ENCODE measurements at regions not wholly inside any gene's neighbourhood (a gene's known extent, or its start where the extent isn't known, plus 50 kb on each side); places are given as distances from the start of the nearest gene placed in this dataset.

DNA sequence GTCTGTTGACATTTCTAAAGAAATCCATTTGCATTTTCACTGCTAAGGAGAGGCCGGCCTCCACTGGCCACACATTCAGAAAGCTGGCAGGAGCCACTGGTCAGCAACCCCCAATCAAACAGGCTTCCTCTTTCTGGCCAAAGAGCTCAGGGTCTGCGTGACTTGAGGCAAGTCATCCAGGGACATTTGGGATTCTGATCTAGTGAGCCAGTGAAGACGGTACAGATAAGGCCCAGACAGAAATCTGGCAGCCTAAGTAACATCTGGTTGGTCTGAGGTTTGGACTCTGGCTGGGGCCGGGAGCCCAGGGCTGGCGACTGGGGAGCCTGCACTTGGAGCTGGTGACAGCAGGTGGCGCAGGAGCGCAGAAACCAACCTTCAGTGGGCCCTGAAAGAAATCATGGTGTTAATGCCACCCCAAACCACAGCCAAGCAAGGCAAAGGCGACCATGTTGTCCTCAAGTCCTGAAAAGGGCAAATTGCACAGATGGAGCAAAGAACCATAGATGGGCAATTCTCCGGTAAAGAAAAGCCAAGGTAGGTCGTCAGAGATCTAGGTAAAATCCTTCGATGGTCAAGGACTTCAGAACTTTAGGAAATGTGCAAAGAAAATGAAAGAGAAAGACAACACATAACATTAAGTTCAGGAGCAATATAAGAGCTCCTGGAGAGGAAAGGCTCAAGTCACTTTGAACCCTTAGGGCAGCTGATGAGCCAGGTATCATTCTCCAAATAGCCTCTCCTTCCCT, 99.4 kb upstream of the BLID start:
- POLR2A ChIA-PET = no interaction called here
- peak; percentile 68 to 82 for DNase-seq
- BruUV-seq (replicated peaks) = no TSS peak

GRCh38 chr11:122214567-122214966, 98.6 kb upstream of the BLID start:
- no peak overlapping the region for H3K4me3 Mint-ChIP-seq (ENCODE audit: unreplicated experiment)
- CTCF ChIA-PET = interaction anchor here (1.2 to 3.1 kb wide), 3 partner anchors 10 to 292 kb away, joined by 4 to 19 read pairs (median 7); no protein-coding TSS in a partner anchor
- H3K36me3 ChIP-seq (ENCODE audit: control insufficient read depth, insufficient read depth, low read length) = no peaks in the 10 kb centered on the region
- POLR2A ChIA-PET = no interaction called here
- BruUV-seq (replicated peaks) = no TSS peak
- H3K4me3 ChIP-seq (ENCODE audit: low read depth, low read length) = no peak overlapping the region
- H3K9me3 Mint-ChIP-seq (ENCODE audit: unreplicated experiment) = no peaks in the 10 kb centered on the region
- intact Hi-C loops (cut with micrococcal nuclease; ENCODE audit: unreplicated experiment) = no loop called here
- DNase-seq = no peak
- H3K9me3 ChIP-seq = no peaks in the 10 kb centered on the region
- H3K4me1 Mint-ChIP-seq (ENCODE audit: low read depth, unreplicated experiment) = no peaks in the 10 kb centered on the region
- no peak for TF ChIP-seq CTCF (IDR thresholded peaks at IDR 0.05; ENCODE audit: insufficient read depth in 1 of 2, low read depth in 1 of 2, low read length in 1 of 2, severe bottlenecking in 1 of 2, unreplicated experiment in 1 of 2)
- H3K4me1 ChIP-seq = no peaks in the 10 kb centered on the region
- H3K36me3 Mint-ChIP-seq (ENCODE audit: insufficient read depth, unreplicated experiment) = no peaks in the 10 kb centered on the region
- no peaks in the 10 kb centered on the region for H3K27me3 ChIP-seq (replicated peaks; ENCODE audit: control insufficient read depth, insufficient read depth, low read length)
- H3K27me3 Mint-ChIP-seq (ENCODE audit: insufficient read depth, unreplicated experiment) = peaks cover 12% of the 10 kb centered on the region
- H3K27ac Mint-ChIP-seq (ENCODE audit: unreplicated experiment) = no peak overlapping the region

More for the DNA sequence above, 99.4 kb upstream of the BLID start:
- H3K4me1 Mint-ChIP-seq (ENCODE audit: low read depth, unreplicated experiment) = no peaks in the 10 kb centered on the region
- CTCF ChIA-PET = interaction anchor here (0.6 to 3.1 kb wide), 5 partner anchors 9 to 489 kb away, joined by 3 to 19 read pairs (median 4); no protein-coding TSS in a partner anchor
- no peaks in the 10 kb centered on the region for H3K36me3 Mint-ChIP-seq (ENCODE audit: insufficient read depth, unreplicated experiment)
- no peaks in the 10 kb centered on the region for H3K9me3 Mint-ChIP-seq (ENCODE audit: unreplicated experiment)
- Histone ChIP-seq H3K4me3 (ENCODE audit: low read depth, low read length) (no peak overlapping the region), H3K36me3 (ENCODE audit: control insufficient read depth, insufficient read depth, low read length) (no peaks in the 10 kb centered on the region), H3K27me3 (replicated peaks; ENCODE audit: control insufficient read depth, insufficient read depth, low read length) (no peaks in the 10 kb centered on the region), H3K9me3 (no peaks in the 10 kb centered on the region), H3K4me1 (no peaks in the 10 kb centered on the region)
- peak; percentile 98 to 99 for TF ChIP-seq CTCF (IDR thresholded peaks at IDR 0.05; ENCODE audit: insufficient read depth in 1 of 2, low read depth in 1 of 2, low read length in 1 of 2, severe bottlenecking in 1 of 2, unreplicated experiment in 1 of 2)
- H3K4me3 Mint-ChIP-seq (ENCODE audit: unreplicated experiment) = no peak overlapping the region
- H3K27ac Mint-ChIP-seq (ENCODE audit: unreplicated experiment) = no peak overlapping the region
- H3K27me3 Mint-ChIP-seq (ENCODE audit: insufficient read depth, unreplicated experiment) = peaks cover 12% of the 10 kb centered on the region
- intact Hi-C loops (cut with micrococcal nuclease; ENCODE audit: unreplicated experiment) = loop anchor here (1.0 to 5.0 kb wide), 5 partner anchors 227 to 559 kb away; no protein-coding TSS in a partner anchor

DNA sequence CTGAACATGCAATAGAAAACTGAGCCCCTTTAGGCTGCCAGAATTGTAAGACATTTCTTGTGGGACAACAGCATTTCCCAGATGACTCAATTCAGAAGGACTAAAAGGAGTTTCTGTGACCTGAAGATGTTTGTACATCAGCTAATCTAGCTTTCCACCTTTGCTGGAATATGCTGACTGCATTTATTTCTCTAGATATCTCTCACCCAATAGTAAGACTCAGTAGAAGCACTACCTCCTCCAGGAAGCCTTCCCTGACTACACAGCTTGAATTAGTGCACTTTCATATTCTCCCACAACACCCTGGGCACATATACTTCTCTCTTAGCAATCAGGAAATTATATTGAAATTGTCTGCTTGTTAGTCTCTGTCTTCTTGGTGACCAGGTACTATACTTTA, 98.1 kb upstream of the BLID start:
- Mint-ChIP-seq H3K27ac (ENCODE audit: unreplicated experiment) (no peak overlapping the region), H3K27me3 (ENCODE audit: insufficient read depth, unreplicated experiment) (peaks cover 12% of the 10 kb centered on the region), H3K4me1 (ENCODE audit: low read depth, unreplicated experiment) (no peaks in the 10 kb centered on the region), H3K9me3 (ENCODE audit: unreplicated experiment) (no peaks in the 10 kb centered on the region), H3K4me3 (ENCODE audit: unreplicated experiment) (no peak overlapping the region), H3K36me3 (ENCODE audit: insufficient read depth, unreplicated experiment) (no peaks in the 10 kb centered on the region)
- intact Hi-C loops (cut with micrococcal nuclease; ENCODE audit: unreplicated experiment) = no loop called here
- no peak for TF ChIP-seq CTCF (IDR thresholded peaks at IDR 0.05; ENCODE audit: insufficient read depth in 1 of 2, low read depth in 1 of 2, low read length in 1 of 2, severe bottlenecking in 1 of 2, unreplicated experiment in 1 of 2)
- DNase-seq = no peak
- no peaks in the 10 kb centered on the region for H3K4me1 ChIP-seq
- POLR2A ChIA-PET = no interaction called here
- no TSS peak for BruUV-seq (replicated peaks)
- H3K9me3 ChIP-seq = no peaks in the 10 kb centered on the region
- CTCF ChIA-PET = interaction anchor here (3.1 kb wide), 1 partner anchor 292 kb away, joined by 19 read pairs; no protein-coding TSS in a partner anchor
- no peaks in the 10 kb centered on the region for H3K36me3 ChIP-seq (ENCODE audit: control insufficient read depth, insufficient read depth, low read length)
- H3K4me3 ChIP-seq (ENCODE audit: low read depth, low read length) = no peak overlapping the region
- H3K27me3 ChIP-seq (replicated peaks; ENCODE audit: control insufficient read depth, insufficient read depth, low read length) = no peaks in the 10 kb centered on the region

Data from Caco-2 (cell line).